ENCODE measurements at regions not wholly inside any gene's neighbourhood (a gene's known extent, or its start where the extent isn't known, plus 50 kb on each side); places are given as distances from the start of the nearest gene placed in this dataset.

DNA sequence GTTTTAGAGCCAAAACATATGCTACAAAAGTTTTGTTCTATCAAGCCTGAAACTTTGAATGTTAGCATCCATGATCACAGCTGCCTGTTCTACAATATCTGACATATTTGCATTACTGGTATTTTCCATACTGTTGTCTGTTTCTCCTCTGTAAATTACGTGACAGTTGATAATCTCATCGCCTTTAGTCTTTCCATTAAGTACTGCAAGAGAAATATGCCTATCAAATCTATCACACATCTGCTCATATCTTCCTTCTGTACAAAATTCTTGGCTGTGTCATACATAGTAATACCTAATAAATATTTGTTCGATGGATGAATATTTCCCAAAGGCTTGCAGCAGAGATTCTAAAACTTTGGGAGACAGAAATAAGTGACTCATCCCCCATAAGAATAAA lies 717.3 kb downstream of the OTOL1 start:
- Mint-ChIP-seq H3K9me3 (no peaks in the 10 kb centered on the region), H3K27ac (no peak overlapping the region)

DNA sequence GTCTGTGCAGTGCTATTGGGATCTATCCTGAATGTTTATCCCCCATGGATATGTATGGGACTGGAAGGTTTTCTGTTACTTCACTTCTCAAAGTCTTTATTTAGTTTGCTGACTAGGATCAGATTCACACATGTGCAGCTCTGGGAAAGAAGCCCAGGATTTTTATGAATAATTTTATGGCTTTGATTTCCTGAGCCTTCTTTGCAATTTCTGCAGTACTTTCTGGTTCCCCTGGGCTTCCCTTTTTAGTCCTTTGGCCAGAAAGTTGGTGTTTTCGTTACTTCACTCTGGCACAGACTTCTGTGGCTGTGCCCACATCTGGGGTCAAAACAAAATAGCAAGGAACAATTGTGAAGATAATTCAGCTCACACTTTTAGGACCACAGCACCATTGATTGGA lies 721.0 kb downstream of the OTOL1 start:
- Mint-ChIP-seq H3K9me3 (peaks cover 9% of the 10 kb centered on the region), H3K27ac (no peak overlapping the region), H3K4me1 (no peaks in the 10 kb centered on the region), H3K27me3 (no peaks in the 10 kb centered on the region), H3K36me3 (ENCODE audit: low read depth) (no peaks in the 10 kb centered on the region), H3K4me3 (no peak overlapping the region)
- ATAC-seq (replicated peaks): no peak

More for the DNA sequence above, 717.3 kb downstream of the OTOL1 start:
- ATAC-seq (replicated peaks): no peak
- Mint-ChIP-seq H3K27me3 (no peaks in the 10 kb centered on the region), H3K36me3 (ENCODE audit: low read depth) (no peaks in the 10 kb centered on the region), H3K4me3 (no peak overlapping the region), H3K4me1 (no peaks in the 10 kb centered on the region)

DNA sequence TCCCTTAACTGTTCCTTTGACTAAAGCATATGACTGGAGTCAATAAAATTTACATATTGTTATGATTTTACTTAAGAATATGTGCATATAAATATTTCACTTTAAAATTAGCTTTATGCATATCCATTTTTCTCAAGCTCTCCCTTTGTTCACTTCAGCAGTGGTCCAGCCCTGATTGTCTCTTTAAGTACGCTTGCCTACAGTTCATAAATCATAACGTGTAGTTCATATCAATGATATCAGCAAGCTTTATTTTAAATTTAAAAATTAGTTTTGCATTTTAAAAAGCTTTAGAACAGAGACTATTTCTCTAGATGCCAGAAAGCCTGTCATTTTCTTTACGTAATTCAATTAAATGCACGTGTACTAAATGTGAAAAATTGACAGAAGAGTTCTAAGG lies 721.9 kb downstream of the OTOL1 start:
- Mint-ChIP-seq H3K27me3 (no peaks in the 10 kb centered on the region), H3K4me3 (no peak overlapping the region), H3K27ac (no peak overlapping the region), H3K4me1 (no peaks in the 10 kb centered on the region), H3K36me3 (ENCODE audit: low read depth) (no peaks in the 10 kb centered on the region), H3K9me3 (peaks cover 9% of the 10 kb centered on the region)
- ATAC-seq (replicated peaks): no peak

DNA sequence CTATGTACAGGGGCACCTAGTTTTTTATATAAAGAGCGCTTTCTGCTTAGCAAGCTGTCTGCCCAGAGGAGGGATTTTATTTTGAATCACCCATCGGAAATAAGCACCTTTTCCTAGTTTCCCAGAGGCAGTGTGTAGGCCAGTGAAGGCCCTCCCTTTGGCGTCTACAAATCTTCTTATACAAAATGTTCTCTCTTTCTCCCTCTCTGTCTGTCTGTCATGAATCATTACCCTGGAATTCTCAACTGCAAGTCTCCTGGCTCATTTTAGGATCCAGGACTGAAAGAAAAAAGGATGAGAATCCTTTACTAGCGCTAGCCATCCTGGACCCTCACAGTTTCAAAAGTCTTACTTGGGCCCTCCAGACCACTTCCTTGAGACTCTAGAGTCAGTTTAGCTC lies 728.1 kb downstream of the OTOL1 start:
- peaks cover 9% of the 10 kb centered on the region for H3K9me3 Mint-ChIP-seq
- no peaks in the 10 kb centered on the region for H3K36me3 Mint-ChIP-seq (ENCODE audit: low read depth)
- no peak overlapping the region for H3K27ac Mint-ChIP-seq
- H3K4me3 Mint-ChIP-seq: no peak overlapping the region
- ATAC-seq (replicated peaks): no peak
- no peaks in the 10 kb centered on the region for H3K4me1 Mint-ChIP-seq
- no peaks in the 10 kb centered on the region for H3K27me3 Mint-ChIP-seq

- no peaks in the 10 kb centered on the region for H3K9me3 Mint-ChIP-seq
- H3K27ac Mint-ChIP-seq: no peak overlapping the region
- H3K4me1 Mint-ChIP-seq: no peaks in the 10 kb centered on the region
- no peak for ATAC-seq (replicated peaks)
- no peaks in the 10 kb centered on the region for H3K36me3 Mint-ChIP-seq (ENCODE audit: low read depth)
- no peaks in the 10 kb centered on the region for H3K27me3 Mint-ChIP-seq
- no peak overlapping the region for H3K4me3 Mint-ChIP-seq
Measured at GRCh38 chr3:162236949-162237348, 740.3 kb downstream of the OTOL1 start.

DNA sequence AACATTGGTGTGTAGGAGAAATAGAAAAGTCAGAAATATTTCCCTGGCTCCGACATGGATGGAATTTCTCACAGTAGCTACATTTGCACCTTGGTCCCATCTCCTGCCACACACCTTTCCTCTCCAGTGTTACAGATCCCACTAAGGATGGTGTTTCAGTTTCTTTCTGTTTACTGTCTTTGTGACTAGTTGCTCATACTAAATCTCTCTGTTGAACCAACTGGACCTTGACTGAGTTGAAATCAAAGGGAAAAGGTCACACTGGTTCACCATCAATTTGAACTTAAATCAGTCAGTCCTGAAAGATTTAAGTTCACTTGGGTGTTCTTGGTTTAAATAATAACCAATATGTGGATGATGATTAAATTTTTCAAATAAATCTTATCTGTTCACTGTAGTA lies 754.2 kb downstream of the OTOL1 start:
- Mint-ChIP-seq H3K27ac (no peak overlapping the region), H3K4me1 (no peaks in the 10 kb centered on the region), H3K36me3 (ENCODE audit: low read depth) (no peaks in the 10 kb centered on the region), H3K9me3 (peaks cover 15% of the 10 kb centered on the region), H3K4me3 (no peak overlapping the region), H3K27me3 (no peaks in the 10 kb centered on the region)
- no peak for ATAC-seq (replicated peaks)

DNA sequence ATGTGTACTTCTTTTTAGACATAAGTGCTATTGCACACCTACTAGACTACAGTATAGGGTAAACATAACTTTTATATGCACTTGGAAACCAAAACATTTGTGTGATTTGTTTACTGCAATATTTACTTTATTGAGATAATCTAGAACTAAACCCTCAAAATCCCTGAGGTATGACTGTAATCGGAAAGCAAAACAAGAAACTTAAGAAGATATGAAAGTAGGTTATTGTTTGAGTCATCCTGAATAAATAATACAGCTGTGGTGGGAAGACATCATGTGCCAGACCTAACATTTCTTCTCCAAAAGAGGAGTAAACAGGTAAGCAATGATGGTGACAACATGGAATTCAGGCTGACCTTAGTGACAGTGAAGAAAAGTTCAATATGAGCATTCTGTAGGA lies 765.5 kb downstream of the OTOL1 start:
- H3K27ac Mint-ChIP-seq: no peak overlapping the region
- H3K4me3 Mint-ChIP-seq: no peak overlapping the region
- no peak for ATAC-seq (replicated peaks)
- H3K4me1 Mint-ChIP-seq: no peaks in the 10 kb centered on the region
- no peaks in the 10 kb centered on the region for H3K36me3 Mint-ChIP-seq (ENCODE audit: low read depth)
- H3K27me3 Mint-ChIP-seq: no peaks in the 10 kb centered on the region
- peaks cover 8% of the 10 kb centered on the region for H3K9me3 Mint-ChIP-seq

DNA sequence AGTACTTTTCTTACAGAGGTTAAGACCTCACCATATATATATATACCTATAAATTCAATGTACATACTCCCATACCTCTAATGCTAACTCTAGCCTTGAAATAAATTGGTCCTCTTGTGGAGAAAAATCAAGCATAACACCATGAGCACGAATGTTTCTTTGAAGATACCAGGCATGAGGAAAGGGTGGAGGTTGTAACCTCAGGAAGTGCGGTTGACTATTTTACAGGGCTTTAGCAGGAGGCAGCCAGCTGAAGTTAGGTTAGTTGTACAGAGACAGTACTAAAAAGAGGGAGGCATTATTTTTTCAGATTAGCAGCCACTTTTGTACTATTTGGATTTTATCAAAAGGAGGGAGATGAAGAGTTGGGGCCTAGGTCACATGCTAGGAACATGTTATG lies 767.0 kb downstream of the OTOL1 start:
- no peaks in the 10 kb centered on the region for H3K27me3 Mint-ChIP-seq
- H3K27ac Mint-ChIP-seq: no peak overlapping the region
- H3K4me3 Mint-ChIP-seq: no peak overlapping the region
- ATAC-seq (replicated peaks): no peak
- H3K36me3 Mint-ChIP-seq (ENCODE audit: low read depth): no peaks in the 10 kb centered on the region
- peaks cover 4% of the 10 kb centered on the region for H3K9me3 Mint-ChIP-seq
- no peaks in the 10 kb centered on the region for H3K4me1 Mint-ChIP-seq

DNA sequence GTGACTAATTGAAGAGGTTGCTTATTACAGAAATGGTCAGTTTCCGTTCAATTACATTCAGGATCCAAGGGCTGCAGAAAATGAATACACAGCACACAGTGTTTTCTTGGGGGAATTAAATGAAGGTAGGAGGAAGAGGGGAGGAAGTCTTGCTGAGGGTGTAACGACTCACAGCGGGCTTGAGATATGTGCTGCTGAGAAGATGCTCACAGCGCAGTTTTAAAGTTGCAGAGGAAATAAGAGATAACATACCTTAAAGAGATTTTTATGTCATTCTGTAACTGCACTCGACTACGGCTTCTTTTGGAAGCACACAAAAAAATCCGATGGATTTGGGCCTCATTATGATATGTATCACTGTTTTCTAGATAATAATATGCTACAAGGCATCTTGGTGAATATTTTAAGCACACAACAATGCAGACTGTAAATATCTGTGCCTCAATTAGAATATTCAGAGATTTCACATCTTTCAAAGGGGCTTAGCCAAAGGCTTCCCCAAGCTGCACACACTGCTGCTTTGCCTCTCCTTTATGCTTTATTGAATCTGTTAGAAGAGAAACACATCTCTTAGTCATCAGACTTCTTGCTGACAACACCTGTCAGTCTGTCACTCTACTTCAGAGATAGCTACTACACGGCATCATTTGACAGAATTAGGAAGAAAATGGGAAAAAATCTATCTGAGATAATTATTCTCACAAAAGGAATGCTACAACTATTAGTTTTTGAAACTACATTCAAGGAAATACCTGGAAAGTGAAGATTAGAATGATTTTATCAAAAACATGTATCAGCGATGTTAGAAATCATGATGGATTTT lies 773.2 kb downstream of the OTOL1 start:
- Mint-ChIP-seq H3K27ac (no peak overlapping the region), H3K27me3 (no peaks in the 10 kb centered on the region), H3K36me3 (ENCODE audit: low read depth) (no peaks in the 10 kb centered on the region), H3K4me1 (no peaks in the 10 kb centered on the region), H3K9me3 (peaks cover 3% of the 10 kb centered on the region), H3K4me3 (no peak overlapping the region)
- no peak for ATAC-seq (replicated peaks)

- H3K36me3 Mint-ChIP-seq (ENCODE audit: low read depth): no peaks in the 10 kb centered on the region
- no peaks in the 10 kb centered on the region for H3K27me3 Mint-ChIP-seq
- ATAC-seq (replicated peaks): no peak
- H3K4me3 Mint-ChIP-seq: no peak overlapping the region
- peaks cover 3% of the 10 kb centered on the region for H3K9me3 Mint-ChIP-seq
- H3K27ac Mint-ChIP-seq: no peak overlapping the region
- H3K4me1 Mint-ChIP-seq: no peaks in the 10 kb centered on the region
Measured at GRCh38 chr3:162274070-162274469, 777.5 kb downstream of the OTOL1 start.

DNA sequence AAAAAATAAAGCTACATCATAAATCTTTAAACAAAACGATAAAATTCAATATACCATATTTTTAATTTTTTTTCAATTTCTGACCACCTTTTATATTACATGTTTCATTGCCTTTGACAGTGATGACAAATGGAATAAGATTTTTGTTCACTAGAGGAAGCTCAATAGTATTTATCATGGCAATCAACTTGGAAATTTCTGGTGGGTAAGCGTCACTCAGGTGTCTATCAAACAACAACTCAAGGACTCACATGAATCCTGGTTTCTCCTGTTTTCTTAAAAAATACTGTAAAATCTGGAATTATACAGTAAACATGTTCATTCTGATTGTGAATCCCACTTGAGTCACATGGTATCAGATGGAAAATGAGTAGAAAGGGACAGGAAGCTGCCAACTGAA lies 782.2 kb downstream of the OTOL1 start:
- H3K4me1 Mint-ChIP-seq: no peaks in the 10 kb centered on the region
- ATAC-seq (replicated peaks): no peak
- peaks cover 8% of the 10 kb centered on the region for H3K9me3 Mint-ChIP-seq
- no peak overlapping the region for H3K27ac Mint-ChIP-seq
- H3K27me3 Mint-ChIP-seq: no peaks in the 10 kb centered on the region
- H3K36me3 Mint-ChIP-seq (ENCODE audit: low read depth): no peaks in the 10 kb centered on the region
- H3K4me3 Mint-ChIP-seq: no peak overlapping the region

GRCh38 chr3:162285259-162285658 lies 788.7 kb downstream of the OTOL1 start:
- Mint-ChIP-seq H3K27ac (no peak overlapping the region), H3K36me3 (ENCODE audit: low read depth) (no peaks in the 10 kb centered on the region), H3K4me1 (no peaks in the 10 kb centered on the region), H3K4me3 (no peak overlapping the region), H3K9me3 (peaks cover 8% of the 10 kb centered on the region), H3K27me3 (no peaks in the 10 kb centered on the region)
- ATAC-seq (replicated peaks): no peak

DNA sequence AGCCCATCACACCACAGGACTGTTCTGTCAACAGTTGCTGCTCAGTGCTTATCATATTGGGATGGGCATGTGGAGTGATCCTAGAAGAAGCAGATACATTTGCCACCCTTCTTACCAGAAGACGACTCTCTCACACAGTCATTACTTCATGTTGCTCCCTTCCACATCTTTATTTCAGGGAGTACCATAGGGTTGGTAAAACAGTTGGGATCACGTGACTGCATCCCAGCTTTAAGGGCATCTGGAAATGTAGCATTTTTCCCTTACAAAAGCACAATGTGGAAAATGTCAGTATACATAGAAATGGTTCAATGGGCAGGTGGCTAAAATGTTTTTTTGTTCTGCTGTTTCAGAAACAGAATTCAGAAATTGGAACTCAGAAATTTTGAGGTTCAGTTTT lies 791.0 kb downstream of the OTOL1 start:
- H3K27ac Mint-ChIP-seq: no peak overlapping the region
- no peaks in the 10 kb centered on the region for H3K4me1 Mint-ChIP-seq
- H3K27me3 Mint-ChIP-seq: no peaks in the 10 kb centered on the region
- no peak overlapping the region for H3K4me3 Mint-ChIP-seq
- no peak for ATAC-seq (replicated peaks)
- peaks cover 3% of the 10 kb centered on the region for H3K9me3 Mint-ChIP-seq
- H3K36me3 Mint-ChIP-seq (ENCODE audit: low read depth): no peaks in the 10 kb centered on the region

- no peak for ATAC-seq (replicated peaks)
- no peaks in the 10 kb centered on the region for H3K4me1 Mint-ChIP-seq
Measured at GRCh38 chr3:162292409-162292808, 795.8 kb downstream of the OTOL1 start.

GRCh38 chr3:162295323-162295983 lies 798.8 kb downstream of the OTOL1 start:
- H3K4me1 Mint-ChIP-seq: no peaks in the 10 kb centered on the region
- no peak overlapping the region for H3K4me3 Mint-ChIP-seq
- no peaks in the 10 kb centered on the region for H3K36me3 Mint-ChIP-seq (ENCODE audit: low read depth)
- H3K9me3 Mint-ChIP-seq: peaks cover 11% of the 10 kb centered on the region
- H3K27me3 Mint-ChIP-seq: no peaks in the 10 kb centered on the region
- no peak overlapping the region for H3K27ac Mint-ChIP-seq
- no peak for ATAC-seq (replicated peaks)

More at GRCh38 chr3:162292409-162292808, 795.8 kb downstream of the OTOL1 start:
- no peak overlapping the region for H3K27ac Mint-ChIP-seq
- no peak overlapping the region for H3K4me3 Mint-ChIP-seq
- no peaks in the 10 kb centered on the region for H3K36me3 Mint-ChIP-seq (ENCODE audit: low read depth)
- no peaks in the 10 kb centered on the region for H3K27me3 Mint-ChIP-seq
- peaks cover 11% of the 10 kb centered on the region for H3K9me3 Mint-ChIP-seq

Data from activated T-helper 17 cell treated with anti-CD3 and anti-CD28 coated beads, Interleukin-2, amount 50 U/mL, for 72 hours (primary cell).